ENCODE measurements at regions not wholly inside any gene's neighbourhood (a gene's known extent, or its start where the extent isn't known, plus 50 kb on each side); places are given as distances from the start of the nearest gene placed in this dataset.
"Not testable (repeated sequence)": the region's sequence is repeated elsewhere in the genome, so short reads cannot be mapped to it uniquely, and the experiment has no call there.

DNA sequence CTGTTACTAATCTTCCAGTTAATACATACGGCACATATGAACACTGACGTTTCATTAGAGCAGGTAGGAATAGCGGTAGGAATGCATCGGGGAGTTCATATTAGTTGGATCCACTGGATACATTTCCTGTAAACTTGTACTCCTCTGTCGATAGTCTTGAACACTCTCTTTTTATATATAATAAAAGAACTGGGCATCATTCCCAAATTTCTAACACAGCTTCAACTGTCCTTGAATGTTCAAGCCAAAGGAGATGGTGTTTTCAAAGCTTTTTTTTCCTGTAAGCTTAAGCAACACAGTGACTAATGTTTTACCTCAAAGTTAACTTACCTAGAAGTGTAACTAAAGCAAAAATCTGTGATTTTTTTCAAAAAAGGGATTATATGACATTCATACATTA, 195.3 kb downstream of the UTRN start:
- no peak for DNase-seq

DNA sequence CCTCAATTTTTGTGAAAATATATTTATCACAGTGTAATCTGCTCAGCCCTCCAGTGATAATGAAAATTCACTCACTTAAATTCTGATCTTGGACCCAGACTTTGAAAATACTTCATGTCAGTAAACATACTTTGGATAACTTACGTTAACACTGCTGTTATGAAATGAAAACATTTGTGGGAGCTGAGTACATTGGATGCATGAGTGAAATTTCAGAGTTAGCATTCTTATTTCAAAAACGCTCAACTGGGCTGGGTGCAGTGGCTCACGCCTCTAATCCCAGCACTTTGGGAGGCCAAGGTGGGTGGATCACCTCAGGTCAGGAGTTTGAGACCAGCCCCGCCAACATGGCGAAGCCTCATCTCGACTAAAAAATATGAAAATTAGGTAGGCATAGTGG, 196.4 kb downstream of the UTRN start:
- no peak for DNase-seq

DNA sequence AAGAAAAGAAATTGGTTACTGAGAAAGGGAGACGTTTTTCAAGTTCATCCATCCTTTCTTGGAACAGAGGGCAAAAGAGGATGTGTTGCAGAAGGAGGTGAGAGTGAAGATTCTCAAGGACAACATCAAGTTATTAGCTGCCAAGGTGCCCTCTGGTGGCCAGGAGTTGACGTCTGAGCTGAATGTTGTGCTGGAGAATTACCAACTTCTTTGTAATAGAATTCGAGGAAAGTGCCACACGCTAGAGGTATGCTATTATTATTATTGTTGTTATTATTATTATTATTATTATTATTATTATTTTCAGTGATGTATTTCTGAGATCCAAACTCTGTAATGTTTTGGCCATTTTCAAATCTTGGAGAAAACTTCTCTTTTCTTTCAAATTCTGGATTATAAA, 197.0 kb downstream of the UTRN start:
- DNase-seq = peak; percentile 13 to 48

DNA sequence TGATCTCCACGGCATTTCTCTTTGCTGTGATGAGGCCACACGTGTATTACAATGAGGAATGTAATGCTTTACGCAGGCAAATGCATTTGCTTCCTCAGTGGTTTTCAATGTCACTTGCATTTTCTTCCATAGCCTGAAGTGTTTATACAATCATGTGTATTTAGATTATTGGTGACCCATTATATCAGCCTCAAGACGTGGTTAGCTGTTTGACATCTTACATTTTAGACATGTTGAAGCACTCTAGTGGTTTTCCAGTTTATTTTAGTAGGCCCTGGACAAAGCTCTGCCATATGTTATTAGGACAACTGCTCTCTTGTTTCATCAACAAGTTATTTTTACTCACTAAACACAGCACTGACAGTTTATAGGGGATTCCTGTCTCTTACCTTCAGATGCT, 200.4 kb downstream of the UTRN start:
- DNase-seq = no peak

DNA sequence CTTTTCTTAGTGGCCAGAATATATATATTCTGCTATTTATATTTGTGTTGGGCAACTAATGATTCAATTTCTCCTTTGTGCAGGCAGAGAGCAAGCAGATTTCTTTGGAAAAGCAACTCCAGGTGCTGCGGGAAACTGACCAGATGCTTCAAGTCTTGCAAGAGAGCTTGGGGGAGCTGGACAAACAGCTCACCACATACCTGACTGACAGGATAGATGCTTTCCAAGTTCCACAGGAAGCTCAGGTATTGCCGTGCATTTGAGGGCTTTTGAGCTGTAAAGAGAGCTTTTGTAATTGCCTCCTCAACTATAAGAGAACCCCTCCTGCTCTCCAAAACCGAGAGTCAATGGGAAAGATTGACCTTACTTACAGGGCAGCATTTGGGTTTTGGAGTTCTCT, 203.5 kb downstream of the UTRN start:
- no peak for DNase-seq

DNA sequence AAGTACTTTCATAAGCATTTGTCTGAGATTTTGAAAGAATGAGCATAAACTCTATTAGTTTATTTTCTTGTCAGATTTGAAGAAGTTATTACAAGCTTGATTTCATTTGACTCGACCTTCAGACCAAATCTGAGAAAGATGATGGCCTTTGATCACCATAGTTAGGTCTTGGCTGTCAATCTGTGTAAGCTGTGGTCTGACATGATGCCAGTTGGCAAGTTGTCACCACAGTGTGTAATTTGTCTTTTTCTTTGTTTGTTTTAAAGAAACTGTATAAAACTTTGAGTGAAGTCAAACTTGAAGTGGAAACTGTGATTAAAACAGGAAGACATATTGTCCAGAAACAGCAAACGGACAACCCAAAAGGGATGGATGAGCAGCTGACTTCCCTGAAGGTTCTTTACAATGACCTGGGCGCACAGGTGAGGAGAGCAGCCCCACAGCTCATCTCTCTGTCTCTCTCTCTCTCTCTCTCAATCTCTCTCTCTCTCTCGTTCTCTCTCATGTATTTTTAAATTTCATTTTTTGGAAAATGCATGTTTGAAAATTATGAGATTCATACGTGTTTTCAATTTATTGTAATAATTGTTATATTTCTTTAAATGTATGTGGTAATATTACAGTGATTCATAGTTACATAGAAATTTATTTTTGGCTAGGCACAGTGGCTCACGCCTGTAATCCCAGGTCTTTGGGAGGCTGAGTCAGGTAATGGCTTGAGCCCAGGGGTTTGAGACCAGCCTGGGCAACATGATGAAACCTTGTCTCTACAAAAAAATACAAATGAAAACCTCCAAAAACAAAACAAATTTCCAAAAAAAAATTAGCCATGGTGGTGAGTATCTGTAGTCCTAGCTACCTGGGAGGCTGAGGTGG, 208.1 kb downstream of the UTRN start:
- no peak for DNase-seq

DNA sequence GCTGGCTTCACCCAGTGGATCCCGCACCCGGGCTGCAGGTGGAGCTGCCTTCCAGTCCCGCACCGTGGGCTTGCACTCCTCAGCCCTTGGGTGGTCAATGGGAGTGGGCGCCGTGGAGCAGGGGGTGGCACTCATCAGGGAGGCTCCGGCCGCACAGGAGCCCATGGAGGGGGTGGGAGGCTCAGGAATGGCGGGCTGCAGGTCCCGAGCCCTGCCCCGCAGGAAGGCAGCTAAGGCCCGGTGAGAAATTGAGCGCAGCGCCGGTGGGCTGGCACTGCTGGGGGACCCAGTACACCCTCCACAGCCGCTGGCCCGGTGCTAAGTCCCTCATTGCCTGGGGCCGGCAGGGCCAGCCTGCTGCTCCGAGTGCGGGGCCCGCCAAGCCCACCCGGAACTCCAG, 209.9 kb downstream of the UTRN start:
- DNase-seq = not testable (repeated sequence)

DNA sequence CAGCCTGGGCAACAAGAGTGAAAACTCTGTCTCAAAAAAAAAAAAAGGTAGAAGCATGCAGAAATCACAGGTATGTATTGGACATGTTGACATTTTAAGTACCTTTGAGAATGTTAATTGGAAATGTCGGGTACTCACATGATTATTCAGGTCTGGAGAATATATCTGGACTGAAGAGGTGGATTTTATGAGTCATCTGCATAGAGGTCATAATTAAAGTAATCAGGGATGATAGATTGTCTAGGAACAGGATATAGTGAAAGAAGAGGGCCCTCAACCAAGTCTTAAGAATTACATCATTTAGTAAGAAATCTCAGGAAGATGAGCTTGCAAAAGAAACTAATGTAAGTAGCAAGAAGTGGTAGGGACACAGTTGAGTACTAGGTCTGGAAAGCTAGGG, 212.5 kb downstream of the UTRN start:
- no peak for DNase-seq

DNA sequence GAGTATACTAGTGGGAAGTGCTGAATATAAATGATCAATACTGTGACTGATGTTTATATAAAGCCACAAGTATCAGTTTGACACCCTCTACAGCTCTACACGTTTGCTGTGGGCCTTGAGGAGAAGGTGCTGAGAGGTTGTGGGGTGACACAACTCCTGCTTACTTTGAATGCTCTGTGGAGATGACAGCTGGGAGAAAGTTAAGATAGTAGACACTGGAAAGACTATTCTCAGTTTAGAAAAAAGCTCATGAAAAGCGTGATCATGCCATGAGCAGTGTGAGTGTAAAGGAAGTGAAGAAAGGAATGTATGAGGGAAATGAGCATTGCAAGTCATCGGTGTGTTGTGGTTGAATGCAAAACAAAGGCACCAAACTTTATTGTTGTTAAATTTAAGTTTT, 215.8 kb downstream of the UTRN start:
- DNase-seq = no peak

DNA sequence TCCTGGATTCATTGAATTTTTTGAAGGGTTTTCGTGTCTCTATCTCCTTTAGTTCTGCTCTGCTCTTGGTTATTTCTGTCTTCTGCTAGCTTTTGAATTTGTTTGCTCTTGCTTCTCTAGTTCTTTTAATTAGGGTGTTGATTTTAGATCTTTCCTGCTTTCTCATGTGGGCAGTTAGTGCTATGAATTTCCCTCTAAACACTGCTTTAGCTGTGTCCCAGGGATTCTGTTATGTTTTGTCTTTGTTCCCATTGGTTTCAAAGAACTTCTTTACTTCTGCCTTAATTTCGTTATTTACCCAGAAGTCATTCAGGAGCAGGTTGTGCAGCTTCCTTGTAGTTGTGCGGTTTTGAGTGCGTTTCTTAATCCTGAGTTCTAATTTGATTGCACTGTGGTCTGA, 220.1 kb downstream of the UTRN start:
- not testable (repeated sequence) for DNase-seq

DNA sequence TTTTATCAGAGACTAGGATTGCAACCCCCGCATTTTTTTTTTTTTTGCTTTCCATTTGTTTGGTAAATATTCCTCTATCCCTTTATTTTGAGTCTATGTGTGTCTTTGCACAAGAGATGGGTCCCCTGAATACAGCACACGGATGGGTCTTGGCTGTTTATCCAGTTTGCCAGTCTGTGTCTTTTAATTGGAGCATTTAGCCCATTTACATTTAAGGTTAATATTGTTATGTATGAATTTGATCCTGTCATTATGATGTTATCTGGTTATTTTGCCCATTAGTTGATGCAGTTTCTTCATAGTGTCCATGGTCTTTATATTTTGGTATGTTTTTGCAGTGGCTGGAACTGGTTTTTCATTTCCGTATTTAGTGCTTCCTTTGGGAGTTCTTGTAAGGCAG, 220.9 kb downstream of the UTRN start:
- DNase-seq = not testable (repeated sequence)

DNA sequence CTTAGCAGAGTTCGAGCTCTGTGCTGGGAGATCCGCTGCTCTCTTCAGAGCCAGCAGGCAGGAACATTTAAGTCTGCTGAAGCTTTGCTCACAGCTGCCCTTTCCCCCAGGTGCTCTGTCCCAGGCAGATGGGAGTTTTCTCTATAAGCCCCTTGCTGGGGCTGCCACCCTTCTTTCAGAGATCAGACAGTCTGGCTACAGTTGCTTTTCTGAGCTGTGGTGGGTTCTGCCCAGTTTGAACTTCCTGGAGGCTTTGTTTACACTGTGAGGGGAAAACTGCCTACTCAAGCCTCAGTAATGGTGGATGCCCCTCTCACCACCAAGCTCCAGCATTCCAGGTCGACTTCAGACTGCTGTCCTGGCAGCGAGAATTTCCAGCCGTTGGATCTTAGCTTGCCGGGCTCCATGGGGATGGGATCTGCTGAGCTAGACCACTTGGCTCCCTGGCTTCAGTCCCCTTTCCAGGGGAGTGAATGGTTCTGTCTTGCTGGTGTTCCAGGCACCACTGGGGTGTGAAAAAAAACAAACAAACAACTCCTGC, 222.7 kb downstream of the UTRN start:
- not testable (repeated sequence) for DNase-seq

DNA sequence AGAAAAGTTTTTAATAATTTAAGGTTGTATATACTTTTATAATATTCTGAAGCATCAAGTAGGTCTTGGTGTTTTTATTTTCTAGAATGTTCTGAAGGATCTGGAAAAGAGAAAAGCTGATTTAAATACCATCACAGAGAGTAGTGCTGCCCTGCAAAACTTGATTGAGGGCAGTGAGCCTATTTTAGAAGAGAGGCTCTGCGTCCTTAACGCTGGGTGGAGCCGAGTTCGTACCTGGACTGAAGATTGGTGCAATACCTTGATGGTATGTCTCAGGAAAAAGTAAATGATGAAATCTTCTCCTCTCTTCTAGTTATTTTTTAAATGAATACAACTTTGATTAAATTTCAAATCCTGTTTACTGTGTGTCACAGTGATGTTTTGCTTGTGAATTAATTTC, 225.7 kb downstream of the UTRN start:
- no peak for DNase-seq

DNA sequence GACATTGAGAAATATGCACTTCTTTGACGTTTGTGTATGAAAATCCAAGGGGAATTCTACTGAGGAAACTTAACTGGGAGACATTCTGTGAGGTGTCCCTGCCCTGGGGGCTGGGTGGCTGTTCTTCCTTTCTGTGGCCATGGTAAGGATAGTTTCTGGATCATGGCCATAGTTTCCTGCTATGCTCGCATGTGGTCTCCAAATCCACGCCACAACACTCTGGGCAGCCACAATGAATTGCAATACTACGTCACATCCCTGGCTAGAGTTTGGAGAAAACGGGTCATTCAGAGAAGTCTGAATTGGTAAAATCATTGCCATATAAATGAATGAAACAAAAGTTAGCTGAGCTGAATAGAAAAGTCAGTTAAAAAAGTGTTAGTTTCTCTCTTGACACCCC, 230.6 kb downstream of the UTRN start:
- no peak for DNase-seq

DNA sequence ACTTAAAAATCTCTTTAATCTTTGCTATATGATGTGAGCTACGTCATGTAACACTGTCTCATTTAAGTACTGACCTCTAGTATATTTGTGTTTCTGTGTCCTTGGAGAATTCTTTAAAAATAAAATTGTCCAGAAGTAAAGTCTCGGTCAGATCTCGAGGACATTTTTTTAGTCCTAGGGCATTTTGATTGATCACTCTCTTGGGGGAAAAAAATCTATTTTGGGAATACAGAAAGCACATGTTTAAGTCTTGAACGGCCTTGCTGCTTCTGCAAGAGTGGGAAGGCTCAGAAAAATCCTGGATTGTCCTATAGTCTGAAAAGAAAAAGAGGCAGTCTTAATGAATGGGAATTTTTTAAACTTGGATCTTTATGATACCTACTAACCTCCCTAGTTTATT, 234.3 kb downstream of the UTRN start:
- DNase-seq = no peak

DNA sequence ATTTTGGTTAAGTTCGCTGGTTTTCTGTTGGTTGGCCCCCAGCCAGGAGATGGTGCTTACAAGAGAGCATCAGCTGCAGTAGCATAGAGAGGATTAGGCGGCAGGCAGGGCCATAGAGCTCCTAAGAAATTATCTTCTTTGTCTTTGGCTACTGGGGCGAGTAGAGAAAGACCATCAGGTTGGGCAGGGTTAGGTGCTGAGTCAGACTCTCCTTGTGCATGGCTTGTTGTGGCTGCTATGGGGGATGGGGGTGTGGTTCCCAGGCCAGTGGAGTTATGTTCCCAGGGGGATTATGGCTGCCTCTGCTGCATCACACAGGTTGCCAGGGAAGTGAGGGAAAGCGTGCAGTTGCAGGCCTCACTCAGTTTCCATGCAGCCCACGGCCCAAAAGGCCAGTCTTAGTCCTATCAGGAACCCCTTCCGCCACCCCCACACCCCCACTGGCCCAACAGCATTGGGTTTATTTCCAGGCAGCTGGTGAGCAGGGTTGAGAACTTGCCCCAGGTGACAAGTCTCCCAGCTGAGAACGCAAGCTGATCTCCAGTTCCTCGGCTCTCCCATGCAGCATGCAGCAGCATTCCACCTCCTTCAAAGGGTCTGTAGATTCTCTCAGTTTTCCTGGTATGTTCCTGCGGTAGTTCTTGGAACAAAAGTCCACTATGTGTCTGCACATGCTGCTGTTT, 243.7 kb downstream of the UTRN start:
- DNase-seq = no peak

DNA sequence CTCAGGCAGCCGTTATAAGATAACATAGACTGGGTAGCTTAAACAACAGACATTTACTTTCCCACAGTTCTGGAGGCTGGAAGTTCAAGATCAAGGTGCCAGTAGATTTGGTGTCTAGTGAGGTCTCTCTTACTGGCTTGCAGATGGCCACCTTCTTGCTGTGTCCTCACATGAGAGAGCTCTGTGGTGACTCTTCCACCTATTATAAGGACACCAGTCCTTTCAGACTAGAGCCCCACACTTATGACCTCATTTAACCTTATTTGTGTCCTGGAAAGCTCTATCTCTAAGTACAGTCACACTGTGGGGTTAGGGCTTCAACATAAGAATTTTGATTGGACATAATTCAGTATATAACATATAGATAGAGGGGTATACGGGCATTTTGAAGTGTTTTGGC, 245.0 kb downstream of the UTRN start:
- DNase-seq = no peak

DNA sequence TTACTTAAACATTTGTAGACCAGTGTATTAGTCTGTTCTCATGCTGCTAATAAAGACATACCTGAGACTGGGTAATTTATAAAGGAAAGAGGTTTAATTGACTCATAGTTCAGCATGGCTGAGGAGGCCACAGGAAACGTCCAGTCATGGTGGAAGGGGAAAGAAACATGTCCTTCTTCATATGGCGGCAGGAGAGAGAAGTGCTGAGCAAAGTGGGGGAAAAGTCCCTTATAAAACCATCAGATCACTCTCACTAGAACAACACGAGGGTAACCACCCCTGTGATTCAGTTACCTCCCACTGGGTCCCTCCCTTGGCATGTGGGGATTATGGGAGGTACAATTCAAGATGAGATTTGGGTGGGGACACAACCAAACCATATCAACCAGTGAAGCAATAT, 247.1 kb downstream of the UTRN start:
- DNase-seq = not testable (repeated sequence)

DNA sequence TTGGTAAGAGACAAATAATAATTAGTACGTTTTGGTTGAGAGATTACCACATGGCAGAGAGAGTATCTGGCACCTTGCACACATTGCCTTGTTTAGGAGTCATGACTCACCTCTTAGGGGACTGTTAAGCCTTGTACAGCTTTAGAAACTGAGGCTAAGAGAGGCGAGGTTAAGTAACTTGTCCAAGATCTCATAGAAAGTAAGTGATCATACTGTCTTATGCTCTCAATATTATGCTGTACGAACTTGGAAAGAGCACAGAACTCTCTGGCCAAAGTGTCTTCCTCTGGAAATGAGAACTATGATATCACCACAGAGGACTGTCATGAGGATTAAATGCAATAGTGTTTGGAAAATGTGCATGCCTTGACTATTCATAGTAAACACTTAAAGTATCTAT, 249.0 kb downstream of the UTRN start:
- DNase-seq = no peak

DNA sequence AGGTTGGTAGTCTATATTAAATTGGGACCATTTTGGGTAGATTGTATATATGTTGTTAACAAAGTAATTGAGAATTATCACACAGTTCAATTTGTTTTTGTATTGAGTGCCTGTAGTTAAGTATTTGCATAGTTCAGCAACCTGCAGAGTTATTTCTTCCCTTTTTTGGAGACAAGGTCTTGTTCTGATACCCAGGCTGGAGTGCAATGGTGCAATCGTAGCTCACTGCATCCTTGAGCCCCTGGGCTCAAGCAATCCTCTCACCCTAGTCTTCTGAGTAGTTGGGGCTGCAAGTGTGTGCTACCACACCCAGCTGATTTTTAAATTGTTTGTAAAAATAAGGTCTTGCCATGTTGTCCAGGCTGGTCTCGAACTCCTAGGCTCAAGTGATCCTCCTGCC, 250.5 kb downstream of the UTRN start:
- DNase-seq = no peak

DNA sequence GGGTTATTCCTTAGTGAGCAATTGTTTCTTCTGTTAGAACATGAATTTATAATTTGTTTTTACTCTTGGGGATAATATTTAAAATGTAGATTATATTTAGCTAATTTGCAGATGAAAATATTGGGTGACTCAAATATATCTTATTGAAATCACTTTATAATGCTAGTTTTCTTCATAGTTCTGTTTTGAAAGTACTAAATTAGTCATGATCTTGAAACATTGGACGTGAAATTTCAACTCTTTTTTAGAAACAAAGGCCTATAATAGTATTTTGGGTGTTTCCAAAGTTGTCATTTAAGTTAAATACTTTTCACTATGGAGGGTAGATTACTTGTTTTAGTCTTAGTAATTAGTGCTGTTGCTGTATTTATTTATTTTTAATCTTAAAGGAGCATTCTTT, 250.9 kb downstream of the UTRN start:
- no peak for DNase-seq

DNA sequence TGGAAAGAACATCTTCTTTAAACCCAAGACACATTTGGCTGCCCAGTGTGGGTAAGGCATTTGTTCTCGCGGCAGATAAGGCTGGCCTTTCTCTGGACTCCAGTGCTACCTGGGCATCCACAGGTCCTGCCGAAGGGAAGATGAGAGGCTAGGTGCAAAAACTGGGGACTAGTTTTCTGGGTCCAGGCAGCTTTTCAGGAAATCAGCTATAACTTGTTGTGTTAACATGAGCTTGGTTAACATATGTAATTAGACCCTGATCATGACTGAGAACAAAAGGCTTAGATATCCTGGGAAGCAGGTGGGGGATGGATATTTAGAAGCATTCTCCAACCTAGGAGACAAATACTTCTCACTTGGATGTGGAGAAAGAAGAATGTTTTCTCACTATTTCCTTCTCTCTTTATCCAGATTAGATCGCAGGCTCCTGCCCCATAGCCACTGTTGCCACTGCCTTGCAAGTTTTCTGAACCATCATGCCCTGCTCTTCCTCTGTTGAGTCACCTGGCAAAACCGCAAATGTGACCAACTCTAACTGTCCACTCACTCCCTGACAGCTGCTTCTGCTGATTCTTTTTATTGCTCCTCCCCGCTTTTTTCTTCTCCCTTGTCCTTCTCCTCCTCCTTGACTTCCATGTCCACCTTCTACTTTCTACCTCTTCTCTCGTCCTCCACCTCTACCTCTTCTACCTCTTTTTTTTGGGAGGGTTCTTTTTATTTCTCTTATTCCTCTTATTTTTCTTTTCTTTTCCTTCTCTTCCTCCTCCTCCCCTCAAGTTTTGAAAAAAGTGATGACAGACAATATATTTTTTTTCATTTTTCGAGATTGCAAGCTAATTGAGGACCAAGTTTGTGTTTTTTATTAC, 258.1 kb downstream of the UTRN start:
- DNase-seq = no peak

DNA sequence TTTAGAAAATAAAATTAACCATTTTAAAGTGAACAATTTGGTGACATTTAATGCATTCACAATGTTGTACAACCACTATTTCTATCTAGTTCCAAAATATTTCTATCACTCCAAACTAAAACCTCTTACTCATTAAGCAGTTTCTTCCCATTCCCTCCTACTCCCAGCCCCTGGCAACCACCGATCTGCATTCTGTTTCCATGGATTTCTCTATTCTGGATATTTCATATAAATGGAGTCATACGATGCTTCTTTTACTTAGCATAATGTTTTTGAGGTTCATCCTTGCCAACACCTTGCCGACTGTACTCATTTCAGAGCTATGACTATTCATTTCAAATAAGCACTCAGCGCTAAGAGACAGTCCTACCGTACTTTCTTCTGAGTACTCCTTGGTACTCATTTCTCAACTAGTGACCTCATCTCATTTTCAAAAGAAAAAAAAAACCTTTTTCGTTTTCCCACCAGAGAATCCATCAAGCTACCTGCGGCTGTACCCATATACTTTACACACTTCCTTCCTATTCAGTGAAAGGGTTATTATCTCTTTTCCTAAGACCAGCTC, 259.2 kb downstream of the UTRN start:
- DNase-seq = no peak
